A172 (cell line): ENCODE measurements at regions not wholly inside any gene's neighbourhood (a gene's known extent, or its start where the extent isn't known, plus 50 kb on each side); places are given as distances from the start of the nearest gene placed in this dataset.
A peak's percentile ranks its signal among the peaks of the same experiment; 100 is the strongest.

Experiments
- DNase-seq: peaks from one replicate; pipeline ENCODE4 v3.0.0-alpha.2; 2015; ENCODE audit warnings: low spot score

- DNase-seq: no peak
These were observed 177.4 kb downstream of the BTG1 start for GRCh38 chr12:91968076-91968776.

GRCh38 chr12:91967590-91967989 lies 178.1 kb downstream of the BTG1 start:
- DNase-seq: no peak

DNA sequence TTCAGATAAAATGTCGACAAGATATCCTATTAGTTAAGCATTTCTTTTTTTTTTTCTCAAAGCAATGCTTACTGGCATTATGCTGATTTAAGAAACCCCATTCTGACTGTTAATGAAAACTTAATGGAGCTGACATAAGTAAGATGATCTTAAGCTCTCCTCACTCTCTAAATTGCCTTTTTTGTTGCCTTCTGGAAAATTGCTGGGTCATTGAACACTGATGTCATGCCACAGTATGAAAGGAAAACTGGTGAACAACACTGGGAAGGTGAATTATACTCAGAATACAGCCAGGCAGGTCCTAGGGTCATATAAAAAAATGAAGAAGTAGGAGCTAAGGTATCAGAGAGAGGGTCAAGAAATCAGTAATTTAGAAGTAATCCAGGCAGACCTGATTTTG lies 179.9 kb downstream of the BTG1 start:
- no peak for DNase-seq

GRCh38 chr12:91964501-91964900 lies 181.1 kb downstream of the BTG1 start:
- DNase-seq: no peak

GRCh38 chr12:91959220-91959619 lies 186.4 kb downstream of the BTG1 start:
- no peak for DNase-seq

DNA sequence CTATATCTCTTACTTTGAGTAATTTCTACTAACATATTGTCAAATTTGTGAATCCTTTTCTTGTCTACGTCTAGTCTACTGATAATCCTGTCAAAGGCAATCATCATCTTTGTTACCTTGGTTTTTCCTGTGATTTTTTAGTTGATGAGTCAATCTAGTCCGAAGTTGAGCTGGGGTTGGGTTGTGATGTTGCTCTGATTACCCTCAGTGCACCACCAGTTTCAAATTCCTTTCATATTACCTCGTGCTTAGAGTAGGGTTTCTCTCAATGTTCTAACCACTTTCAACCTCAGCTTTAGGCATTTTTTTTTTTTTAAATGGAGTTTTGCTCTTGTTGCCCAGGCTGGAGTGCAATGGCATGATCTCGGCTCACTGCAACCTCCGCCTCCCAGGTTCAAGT lies 186.8 kb downstream of the BTG1 start:
- DNase-seq: peak; percentile 4

GRCh38 chr12:91954747-91955146 lies 190.9 kb downstream of the BTG1 start:
- DNase-seq: no peak

- no peak for DNase-seq
These were observed 191.3 kb downstream of the BTG1 start for GRCh38 chr12:91954326-91954725.

- DNase-seq: no peak
These were observed 192.7 kb downstream of the BTG1 start for GRCh38 chr12:91952916-91953315.

GRCh38 chr12:91951571-91951970 lies 194.1 kb downstream of the BTG1 start:
- DNase-seq: no peak

DNA sequence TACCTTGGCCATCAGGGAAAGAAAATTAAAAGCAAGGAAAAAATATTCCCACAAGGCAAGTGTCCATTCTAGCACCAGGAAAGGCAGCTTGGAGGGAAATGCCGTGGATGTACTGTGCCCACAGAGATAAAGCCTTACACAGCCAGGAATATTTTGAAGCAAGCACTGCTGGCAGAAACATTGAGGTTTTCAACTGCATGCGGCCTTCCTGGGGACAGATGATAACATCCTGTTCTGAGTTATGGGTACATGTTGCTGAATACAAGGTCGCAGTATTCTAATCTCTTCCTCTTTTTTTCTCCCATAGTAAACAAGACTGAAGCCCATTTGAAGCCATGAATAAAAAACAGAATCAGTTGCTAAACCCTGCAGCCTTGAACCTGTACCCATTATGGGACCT lies 197.1 kb downstream of the BTG1 start:
- DNase-seq: no peak

DNA sequence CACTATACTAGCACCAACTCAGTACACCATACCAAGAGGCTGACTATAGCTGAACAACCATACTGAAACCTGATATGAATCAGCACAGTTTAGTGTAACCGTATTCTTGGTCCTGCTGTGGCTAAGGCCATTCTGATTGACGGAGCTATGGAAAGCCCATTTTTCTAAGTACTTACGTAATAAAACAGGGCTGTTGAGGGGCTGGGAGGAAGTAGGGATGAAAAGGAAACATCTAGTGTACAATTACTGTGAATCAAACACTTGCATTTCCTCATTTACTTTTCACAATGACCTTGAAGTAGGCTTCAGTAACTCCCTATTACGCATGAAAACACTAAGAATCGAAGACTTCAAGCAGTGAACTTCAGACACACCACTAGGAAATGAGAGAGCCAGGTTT lies 198.2 kb downstream of the BTG1 start:
- DNase-seq: no peak

- DNase-seq: no peak
These were observed 201.0 kb downstream of the BTG1 start for GRCh38 chr12:91944637-91945036.

DNA sequence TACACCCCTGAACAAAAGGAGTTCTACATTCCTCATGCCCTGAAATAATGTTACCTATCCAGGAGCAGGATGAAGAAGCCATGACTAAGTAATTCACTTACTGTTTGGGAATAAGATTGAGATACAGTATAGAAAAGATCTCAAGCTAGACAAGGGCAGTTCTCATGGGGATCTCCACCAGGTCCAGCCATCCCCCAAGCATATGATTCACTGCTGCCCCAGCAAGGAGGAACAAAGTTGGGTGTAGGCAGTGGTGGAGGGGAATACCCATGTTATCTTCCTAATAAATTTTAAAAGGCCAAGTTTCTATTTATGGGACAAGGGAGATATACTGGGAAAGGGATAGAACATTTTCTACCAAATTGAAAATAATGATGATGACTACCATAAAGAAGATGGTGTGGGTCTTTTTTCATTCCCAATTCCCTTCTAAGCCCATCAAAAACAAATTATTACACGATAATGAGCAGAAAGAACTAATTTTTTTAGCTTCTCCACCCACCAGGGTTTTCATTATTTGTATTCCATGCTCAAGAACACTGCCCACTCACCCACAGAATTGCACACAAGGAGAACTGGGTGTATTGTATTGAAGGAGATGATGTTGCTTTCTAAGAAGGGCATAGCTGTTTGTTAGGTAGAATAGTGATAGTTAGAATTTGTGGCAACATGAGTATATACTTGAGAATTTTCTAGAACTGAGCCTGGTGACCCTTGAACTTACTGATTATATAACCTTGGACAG lies 204.6 kb downstream of the BTG1 start:
- no peak for DNase-seq

GRCh38 chr12:91940322-91940721 lies 205.3 kb downstream of the BTG1 start:
- no peak for DNase-seq

DNA sequence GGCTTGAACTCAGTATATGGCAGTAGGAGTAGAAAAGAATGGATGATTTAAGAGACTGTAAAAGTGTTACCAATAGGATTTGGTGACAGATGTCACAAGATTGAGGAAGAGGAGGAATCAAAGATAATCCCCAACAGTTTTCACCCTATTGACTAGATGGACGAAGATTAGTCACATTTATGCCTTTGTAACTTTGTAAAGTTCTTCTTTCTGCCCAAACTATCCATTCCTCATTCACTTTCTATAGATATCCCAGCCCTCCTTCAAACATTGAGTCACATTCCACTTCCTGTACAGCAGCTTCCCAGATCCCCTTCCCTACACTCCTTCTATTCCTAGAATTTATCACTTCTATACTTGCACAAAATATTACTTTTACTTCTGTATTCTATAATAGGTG lies 207.9 kb downstream of the BTG1 start:
- DNase-seq: no peak

- no peak for DNase-seq
These were observed 208.6 kb downstream of the BTG1 start for GRCh38 chr12:91937009-91937408.

GRCh38 chr12:91935296-91935695 lies 210.3 kb downstream of the BTG1 start:
- DNase-seq: no peak

- no peak for DNase-seq
These were observed 214.5 kb downstream of the BTG1 start for GRCh38 chr12:91931111-91931510.

DNA sequence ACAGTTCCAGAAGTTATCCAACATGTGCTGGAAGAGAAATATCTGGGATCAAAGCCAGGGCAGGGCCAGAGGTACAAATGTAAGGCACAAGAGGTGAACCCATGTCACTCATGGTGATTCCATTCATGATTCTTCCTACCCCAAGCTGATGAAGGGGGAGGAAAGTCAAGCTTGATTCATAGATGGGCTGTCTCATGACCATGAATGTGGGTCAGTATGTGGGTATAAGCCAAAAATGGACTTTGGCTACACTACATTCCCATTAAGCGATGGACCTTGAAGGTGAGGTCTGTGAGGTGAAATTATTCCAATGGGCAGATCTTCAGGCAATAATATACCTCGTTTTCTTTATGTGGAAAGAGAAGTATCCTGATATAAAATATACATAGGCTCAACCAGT lies 217.1 kb downstream of the BTG1 start:
- DNase-seq: no peak

- peak; percentile 38 for DNase-seq
These were observed 218.8 kb downstream of the BTG1 start for GRCh38 chr12:91926848-91927247.

DNA sequence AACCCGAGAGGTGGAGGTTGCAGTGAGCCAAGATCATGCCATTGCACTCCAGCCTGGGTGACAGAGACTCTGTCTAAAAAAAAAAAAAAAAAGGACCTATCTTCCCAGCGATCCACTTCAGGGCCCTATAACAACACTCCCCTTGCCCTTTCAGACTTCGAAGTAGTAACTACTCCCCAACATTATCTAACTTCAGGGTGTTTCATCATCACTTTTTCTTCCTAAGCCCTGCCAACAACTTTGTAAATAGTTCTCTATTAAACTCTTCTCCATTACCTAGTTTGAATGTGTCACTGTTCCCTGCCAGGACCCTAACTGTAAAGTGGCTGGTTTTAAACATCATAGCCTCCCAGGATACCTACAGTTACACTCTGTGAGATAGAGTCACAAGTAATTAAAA lies 220.8 kb downstream of the BTG1 start:
- no peak for DNase-seq

DNA sequence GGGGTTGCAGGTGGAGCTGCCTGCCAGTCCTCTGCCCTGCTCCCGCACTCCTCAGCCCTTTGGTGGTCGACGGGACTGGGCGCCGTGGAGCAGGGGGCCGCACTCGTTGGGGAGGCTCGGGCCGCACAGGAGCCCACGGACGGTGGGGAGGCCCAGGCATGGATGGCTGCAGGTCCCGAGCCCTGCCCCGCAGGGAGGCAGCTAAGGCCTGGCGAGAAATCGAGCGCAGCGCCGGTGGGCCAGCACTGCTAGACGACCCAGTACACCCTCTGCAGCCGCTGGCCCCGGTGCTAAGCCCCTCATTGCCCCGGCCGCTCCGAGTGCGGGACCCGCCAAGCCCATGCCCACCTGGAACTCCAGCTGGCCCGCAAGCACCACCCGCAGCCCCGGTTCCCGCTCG lies 221.8 kb downstream of the BTG1 start:
- DNase-seq: no peak

DNA sequence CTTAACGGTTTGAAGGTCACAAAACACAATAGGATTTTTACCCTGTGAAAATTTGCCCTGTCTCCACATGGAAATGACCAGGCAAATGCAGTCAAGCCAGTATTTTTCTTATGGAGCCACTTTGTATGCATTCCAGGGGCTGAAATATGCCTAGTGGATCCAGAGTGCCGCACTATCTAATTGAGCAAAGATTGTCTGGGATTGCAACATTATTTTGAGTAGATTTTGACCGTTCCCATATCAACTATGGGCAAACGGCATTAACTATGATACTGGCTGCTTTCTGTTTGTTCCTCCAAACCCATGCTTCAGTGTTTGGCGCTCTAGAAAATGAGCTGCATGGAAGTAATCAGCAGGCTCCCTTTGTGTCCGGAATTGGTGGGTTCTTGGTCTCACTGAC lies 223.0 kb downstream of the BTG1 start:
- DNase-seq: no peak
